HEK293 (cell line): ENCODE measurements at regions not wholly inside any gene's neighbourhood (a gene's known extent, or its start where the extent isn't known, plus 50 kb on each side); places are given as distances from the start of the nearest gene placed in this dataset.
A peak's percentile ranks its signal among the peaks of the same experiment; 100 is the strongest.

Experiments used
- FEZF1 ChIP-seq: fragments of 450-650 bp; formaldehyde crosslinking; IDR thresholded peaks from 2 replicates; pipeline ENCODE4 v1.5.1; 2016; ENCODE audit warnings: missing biosample characterization, missing genetic modification characterization
- IKZF3 ChIP-seq: fragments of 450-650 bp; IDR thresholded peaks from 2 replicates; pipeline ENCODE4 v1.5.0; 2018; ENCODE audit warnings: missing biosample characterization, mild to moderate bottlenecking, missing genetic modification characterization, moderate library complexity
- KLF10 ChIP-seq: fragments of 450-650 bp; IDR thresholded peaks from 2 replicates; pipeline ENCODE4 v1.5.1; 2018; ENCODE audit warnings: missing biosample characterization, mild to moderate bottlenecking, missing genetic modification characterization
- KLF9 ChIP-seq: fragments of 450-650 bp; formaldehyde crosslinking; IDR thresholded peaks from 2 replicates; pipeline ENCODE4 v1.5.1; 2016; ENCODE audit warnings: missing biosample characterization, missing genetic modification characterization, low read depth
- OVOL3 ChIP-seq: fragments of 450-650 bp; formaldehyde crosslinking; IDR thresholded peaks from 2 replicates; pipeline ENCODE4 v1.5.1; 2016; ENCODE audit warnings: missing biosample characterization, missing genetic modification characterization
- PRDM10 ChIP-seq: fragments of 450-650 bp; formaldehyde crosslinking; IDR thresholded peaks from 2 replicates; pipeline ENCODE4 v1.5.1; 2016; ENCODE audit warnings: missing biosample characterization, missing genetic modification characterization
- PRDM6 ChIP-seq: fragments of 450-650 bp; formaldehyde crosslinking; IDR thresholded peaks from 2 replicates; pipeline ENCODE4 v1.5.1; 2017; ENCODE audit warnings: missing biosample characterization, missing genetic modification characterization
- SCRT2 ChIP-seq: fragments of 450-650 bp; formaldehyde crosslinking; IDR thresholded peaks from 2 replicates; pipeline ENCODE4 v1.5.1; 2016; ENCODE audit warnings: missing biosample characterization, missing genetic modification characterization
- SP3 ChIP-seq: fragments of 450-650 bp; formaldehyde crosslinking; IDR thresholded peaks from 2 replicates; pipeline ENCODE4 v1.5.1; 2016; ENCODE audit warnings: missing biosample characterization, missing genetic modification characterization
- SP7 ChIP-seq: fragments of 450-650 bp; formaldehyde crosslinking; IDR thresholded peaks from 2 replicates; pipeline ENCODE4 v1.5.1; 2016; ENCODE audit warnings: missing biosample characterization, missing genetic modification characterization
- ZBTB11 ChIP-seq: fragments of 450-650 bp; formaldehyde crosslinking; conservative IDR thresholded peaks from 2 replicates; pipeline ENCODE4 v1.5.1; 2016; ENCODE audit warnings: low read depth, missing biosample characterization, missing genetic modification characterization
- ZNF138 ChIP-seq: fragments of 450-650 bp; formaldehyde crosslinking; IDR thresholded peaks from 2 replicates; pipeline ENCODE4 v1.5.1; 2016; ENCODE audit warnings: missing biosample characterization, missing genetic modification characterization, borderline replicate concordance
- ZNF16 ChIP-seq: fragments of 450-650 bp; formaldehyde crosslinking; IDR thresholded peaks from 2 replicates; pipeline ENCODE4 v1.5.1; 2016; ENCODE audit warnings: low read depth, missing biosample characterization, missing genetic modification characterization
- ZNF221 ChIP-seq: fragments of 450-650 bp; formaldehyde crosslinking; IDR thresholded peaks from 2 replicates; pipeline ENCODE4 v1.5.1; 2017; ENCODE audit warnings: missing biosample characterization, missing genetic modification characterization, borderline replicate concordance
- ZNF248 ChIP-seq: fragments of 450-650 bp; formaldehyde crosslinking; IDR thresholded peaks from 2 replicates; pipeline ENCODE4 v1.5.1; 2017; ENCODE audit warnings: missing biosample characterization, missing genetic modification characterization
- ZNF501 ChIP-seq: fragments of 450-650 bp; formaldehyde crosslinking; IDR thresholded peaks from 2 replicates; pipeline ENCODE4 v1.5.1; 2016; ENCODE audit warnings: missing biosample characterization, missing genetic modification characterization
- ZNF510 ChIP-seq: fragments of 450-650 bp; formaldehyde crosslinking; IDR thresholded peaks from 2 replicates; pipeline ENCODE4 v1.5.1; 2018; ENCODE audit warnings: mild to moderate bottlenecking, missing genetic modification characterization, missing biosample characterization; ENCODE audit not compliant: insufficient replicate concordance
- ZNF530 ChIP-seq: fragments of 450-650 bp; formaldehyde crosslinking; IDR thresholded peaks from 2 replicates; pipeline ENCODE4 v1.5.1; 2016; ENCODE audit warnings: low read depth, missing biosample characterization, missing genetic modification characterization
- ZNF544 ChIP-seq: fragments of 450-650 bp; formaldehyde crosslinking; IDR thresholded peaks from 2 replicates; pipeline ENCODE4 v1.5.0; 2017; ENCODE audit warnings: missing biosample characterization, missing genetic modification characterization
- ZNF555 ChIP-seq: fragments of 450-650 bp; formaldehyde crosslinking; conservative IDR thresholded peaks from 2 replicates; pipeline ENCODE4 v1.5.1; 2017; ENCODE audit warnings: missing biosample characterization, mild to moderate bottlenecking, missing genetic modification characterization, inconsistent platforms
- ZNF558 ChIP-seq: fragments of 450-650 bp; formaldehyde crosslinking; IDR thresholded peaks from 2 replicates; pipeline ENCODE4 v1.5.1; 2016; ENCODE audit warnings: missing biosample characterization, missing genetic modification characterization
- ZNF580 ChIP-seq: fragments of 450-650 bp; formaldehyde crosslinking; IDR thresholded peaks from 2 replicates; pipeline ENCODE4 v1.5.1; 2016; ENCODE audit warnings: missing biosample characterization, missing genetic modification characterization
- ZNF660 ChIP-seq: fragments of 450-650 bp; IDR thresholded peaks from 2 replicates; pipeline ENCODE4 v1.5.1; 2018; ENCODE audit warnings: missing biosample characterization, mild to moderate bottlenecking, missing genetic modification characterization
- ZNF677 ChIP-seq: fragments of 450-650 bp; IDR thresholded peaks from 2 replicates; pipeline ENCODE4 v1.5.0; 2018; ENCODE audit warnings: missing biosample characterization, mild to moderate bottlenecking, missing genetic modification characterization, moderate library complexity
- ZNF76 ChIP-seq: fragments of 450-650 bp; formaldehyde crosslinking; IDR thresholded peaks from 2 replicates; pipeline ENCODE4; 2016; ENCODE audit warnings: low read depth, missing biosample characterization, missing genetic modification characterization, borderline replicate concordance
- ZSCAN16 ChIP-seq: fragments of 450-650 bp; formaldehyde crosslinking; IDR thresholded peaks from 2 replicates; pipeline ENCODE4 v1.5.1; 2016; ENCODE audit warnings: missing biosample characterization, missing genetic modification characterization
- ZSCAN5A ChIP-seq: fragments of 450-650 bp; formaldehyde crosslinking; IDR thresholded peaks from 2 replicates; pipeline ENCODE4 v1.5.1; 2016; ENCODE audit warnings: missing biosample characterization, missing genetic modification characterization
- ZXDB ChIP-seq: fragments of 450-650 bp; formaldehyde crosslinking; IDR thresholded peaks from 2 replicates; pipeline ENCODE4 v1.5.1; 2016; ENCODE audit warnings: missing biosample characterization, missing genetic modification characterization

- TF ChIP-seq ZNF16 = no peak
- no peak for TF ChIP-seq ZNF76 (tag by site-specific recombination)
- no peak for TF ChIP-seq SCRT2 (tag by site-specific recombination)
- 0 out of 2 replicates have a peak, but pooled peaks have one; percentile 42 for TF ChIP-seq ZNF580 (tag by site-specific recombination)
- TF ChIP-seq ZBTB11 = no peak
- peak; percentile 30; the same call in 1 of the 2 replicates for TF ChIP-seq ZNF501
- peak; percentile 96 for TF ChIP-seq SP7 (tag by site-specific recombination)
- TF ChIP-seq FEZF1 (tag by site-specific recombination) = peak; percentile 84
- TF ChIP-seq ZXDB (tag by site-specific recombination) = peak; percentile 50; the same call in 1 of the 2 replicates
- no peak for TF ChIP-seq ZNF677
- TF ChIP-seq SP3 (tag by site-specific recombination) = no peak
- TF ChIP-seq ZNF138 = no peak
- TF ChIP-seq PRDM10 (tag by site-specific recombination) = no peak
- TF ChIP-seq ZNF221 (tag by site-specific recombination) = no peak
- TF ChIP-seq ZNF660 = no peak
- no peak for TF ChIP-seq KLF10
- no peak for TF ChIP-seq ZNF544 (tag by site-specific recombination)
- no peak for TF ChIP-seq ZNF530
- no peak for TF ChIP-seq ZNF510
- peak; percentile 65 for TF ChIP-seq IKZF3 (tag by site-specific recombination)
- no peak for TF ChIP-seq ZSCAN5A (tag by site-specific recombination)
- TF ChIP-seq ZNF248 (tag by site-specific recombination) = no peak
- peak; percentile 59; the same call in 1 of the 2 replicates for TF ChIP-seq PRDM6 (tag by site-specific recombination)
- TF ChIP-seq ZNF558 (tag by site-specific recombination) = no peak
- no peak for TF ChIP-seq KLF9
- no peak for TF ChIP-seq ZSCAN16
- TF ChIP-seq OVOL3 (tag by site-specific recombination) = peak; percentile 52; the same call in 1 of the 2 replicates
- TF ChIP-seq ZNF555 (tag by site-specific recombination) = no peak
These were observed 299.5 kb upstream of the KLF3 start (continued) for GRCh38 chr4:38364383-38364963.
